GM13977 (cell line): ENCODE measurements at regions not wholly inside any gene's neighbourhood (a gene's known extent, or its start where the extent isn't known, plus 50 kb on each side); places are given as distances from the start of the nearest gene placed in this dataset.

ENCODE experiments used
- DNase-seq: peaks from one replicate; pipeline ENCODE4 v3.0.0; 2012; ENCODE audit warnings: low spot score
- in situ Hi-C: fragments of 300-500 bp; cut with MboI; formaldehyde crosslinking; loops from one replicate; pipeline ENCODE4 v1.12.0; 2022; ENCODE audit warnings: low sequenced_read_pairs, low pct_unique_long_range_greater_than_20kb, mixed read lengths, inconsistent platforms; ENCODE audit not compliant: unreplicated experiment
- TF ChIP-seq, protein P1 (sequence below): IDR thresholded peaks from 2 replicates; pipeline ENCODE4 v1.5.1; 2012; ENCODE audit warnings: mild to moderate bottlenecking, control low read depth; ENCODE audit not compliant: insufficient read depth; ENCODE audit errors: extremely low read depth, missing control alignments

DNA sequence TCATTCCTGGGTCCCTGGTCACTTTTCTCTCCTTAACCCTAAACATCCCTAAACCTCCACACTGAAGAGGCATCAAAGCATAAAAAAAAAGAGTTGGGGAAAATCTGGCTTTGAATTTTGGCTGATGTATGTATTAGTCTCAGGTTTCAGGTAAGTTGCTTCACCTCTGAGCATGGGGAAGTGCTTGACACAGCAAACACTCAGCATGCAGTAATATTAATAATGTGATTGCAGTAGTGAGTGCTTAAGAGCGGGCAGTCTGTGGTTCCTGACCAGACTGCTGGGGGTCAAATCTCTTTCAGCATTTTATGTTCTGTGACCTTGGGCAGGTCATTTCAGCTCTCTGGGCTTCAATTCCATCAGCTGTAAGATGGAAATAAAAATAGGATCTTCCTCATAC, 467.9 kb downstream of the SOX2 start:
- TF ChIP-seq, protein P1, sequence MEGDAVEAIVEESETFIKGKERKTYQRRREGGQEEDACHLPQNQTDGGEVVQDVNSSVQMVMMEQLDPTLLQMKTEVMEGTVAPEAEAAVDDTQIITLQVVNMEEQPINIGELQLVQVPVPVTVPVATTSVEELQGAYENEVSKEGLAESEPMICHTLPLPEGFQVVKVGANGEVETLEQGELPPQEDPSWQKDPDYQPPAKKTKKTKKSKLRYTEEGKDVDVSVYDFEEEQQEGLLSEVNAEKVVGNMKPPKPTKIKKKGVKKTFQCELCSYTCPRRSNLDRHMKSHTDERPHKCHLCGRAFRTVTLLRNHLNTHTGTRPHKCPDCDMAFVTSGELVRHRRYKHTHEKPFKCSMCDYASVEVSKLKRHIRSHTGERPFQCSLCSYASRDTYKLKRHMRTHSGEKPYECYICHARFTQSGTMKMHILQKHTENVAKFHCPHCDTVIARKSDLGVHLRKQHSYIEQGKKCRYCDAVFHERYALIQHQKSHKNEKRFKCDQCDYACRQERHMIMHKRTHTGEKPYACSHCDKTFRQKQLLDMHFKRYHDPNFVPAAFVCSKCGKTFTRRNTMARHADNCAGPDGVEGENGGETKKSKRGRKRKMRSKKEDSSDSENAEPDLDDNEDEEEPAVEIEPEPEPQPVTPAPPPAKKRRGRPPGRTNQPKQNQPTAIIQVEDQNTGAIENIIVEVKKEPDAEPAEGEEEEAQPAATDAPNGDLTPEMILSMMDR, result no peak
- no peak for DNase-seq
- in situ Hi-C loops, result no loop called here

DNA sequence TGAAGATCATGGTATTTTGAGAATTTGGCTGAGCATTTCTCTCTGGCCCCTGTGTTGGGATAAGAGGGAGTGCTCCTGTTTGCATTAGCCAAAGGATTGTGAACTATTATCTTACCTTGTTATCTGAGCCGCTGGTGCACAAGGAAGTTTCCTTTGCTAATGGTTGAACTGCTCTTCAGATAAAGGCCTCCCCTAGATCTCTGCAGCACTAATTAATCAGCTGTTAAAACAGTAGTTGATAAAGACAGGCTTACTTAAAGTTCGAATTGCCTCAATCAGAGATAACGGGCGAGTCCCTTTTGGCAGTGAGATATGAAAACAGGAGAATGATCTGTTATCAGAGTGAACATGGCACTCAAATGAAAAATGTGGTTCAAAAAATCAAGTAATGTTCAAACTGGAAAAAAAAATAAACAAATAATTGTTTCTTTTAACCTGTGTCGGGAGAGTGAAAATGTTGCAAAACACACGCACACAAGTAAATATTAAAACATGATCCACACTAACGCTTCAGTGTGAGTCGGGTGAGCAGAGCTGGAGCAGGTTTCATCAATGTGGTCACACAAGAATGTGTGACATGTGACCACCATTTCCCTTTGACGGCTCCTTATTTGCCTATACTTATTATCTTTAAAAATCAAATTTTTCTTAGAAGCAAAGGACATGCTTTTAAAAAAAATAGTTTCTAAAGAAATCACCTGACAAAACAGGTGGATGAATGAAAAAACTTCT, 469.1 kb downstream of the SOX2 start:
- DNase-seq, result no peak
- in situ Hi-C loops, result no loop called here
- TF ChIP-seq, protein P1, result no peak

- DNase-seq, result no peak
Measured at GRCh38 chr3:182182531-182182968, 470.8 kb downstream of the SOX2 start.

GRCh38 chr3:182183716-182184430, 472.1 kb downstream of the SOX2 start:
- TF ChIP-seq, protein P1, result no peak
- in situ Hi-C loops, result no loop called here
- DNase-seq, result no peak

More at GRCh38 chr3:182182531-182182968, 470.8 kb downstream of the SOX2 start:
- in situ Hi-C loops, result no loop called here
- TF ChIP-seq, protein P1, result no peak

DNA sequence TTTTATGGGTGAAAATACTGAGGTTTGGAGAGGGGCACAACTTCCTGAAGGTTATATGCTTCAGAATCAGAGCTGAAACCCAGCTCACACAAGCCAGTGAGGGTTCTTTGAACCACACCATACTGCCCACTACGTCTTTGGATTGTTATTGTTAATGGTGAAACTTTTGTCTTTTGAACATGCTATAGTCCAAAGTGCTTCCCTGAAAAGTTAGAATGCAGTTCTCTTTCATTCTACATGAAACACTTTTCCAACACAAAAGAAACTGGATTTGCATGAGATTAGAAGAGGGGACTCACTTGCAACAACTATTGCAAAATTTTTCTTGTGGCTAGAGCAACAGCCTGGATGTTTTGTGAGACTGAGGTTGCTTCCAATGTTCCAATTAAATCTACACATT, 473.6 kb downstream of the SOX2 start:
- TF ChIP-seq, protein P1, result no peak
- in situ Hi-C loops, result no loop called here
- DNase-seq, result no peak

- TF ChIP-seq, protein P1, result no peak
- DNase-seq, result no peak
- in situ Hi-C loops, result no loop called here
Measured at GRCh38 chr3:182190056-182190455, 478.3 kb downstream of the SOX2 start.
